Left lung (tissue), 4 donors: ENCODE measurements at regions not wholly inside any gene's neighbourhood (a gene's known extent, or its start where the extent isn't known, plus 50 kb on each side); places are given as distances from the start of the nearest gene placed in this dataset.

Experiments used
- ATAC-seq: fragments of 200-7000 bp; cut with Tn5 transposase; one replicate; pipeline ENCODE4 v1.9.1; 2020; ENCODE audit warnings: moderate library complexity
- DNase-seq, 4 donors: peaks; one replicate each; pipeline ENCODE4 v3.0.0-alpha.2; 2013 to 2020
- H3K27ac ChIP-seq, 2 donors: fragments of 200-600 bp; sonication (generic) in 1 of 2; one replicate each; pipeline versions ENCODE4 v1.5.0 to v1.8.0; 2020 to 2021
- H3K27me3 ChIP-seq, 2 donors: fragments of 200-600 bp; sonication (generic) in 1 of 2; one replicate each; pipeline versions ENCODE4 v1.5.0 to v1.8.0; 2020 to 2021
- H3K36me3 ChIP-seq, 2 donors: fragments of 200-600 bp; sonication (generic) in 1 of 2; one replicate each; pipeline versions ENCODE4 v1.5.0 to v1.8.0; 2020 to 2021
- H3K4me1 ChIP-seq, 2 donors: fragments of 200-600 bp; one replicate each; pipeline ENCODE4 v1.8.0; 2021
- H3K4me3 ChIP-seq, 2 donors: fragments of 200-600 bp; sonication (generic) in 1 of 2; one replicate each; pipeline versions ENCODE4 v1.5.0 to v1.8.0; 2020 to 2021; ENCODE audit warnings: mild to moderate bottlenecking in 1 of 2
- H3K9me3 ChIP-seq, 2 donors: fragments of 200-600 bp; sonication (generic) in 1 of 2; one replicate each; pipeline versions ENCODE4 v1.5.0 to v1.8.0; 2020 to 2021
- intact Hi-C, 2 donors: fragments of 100-400 bp; cut with DNase I; formaldehyde crosslinking; loops; one replicate each; pipeline versions ENCODE4 v1.11.2 to v1.14.2; 2022
- TF ChIP-seq, protein P1 (sequence below), 2 donors: fragments of 200-600 bp; sonication (generic) in 1 of 2; IDR thresholded peaks; one replicate each; pipeline versions ENCODE4 v1.5.0 to v1.8.0; 2021; ENCODE audit warnings: antibody characterized with exemption in 2 of 2
- donor health status: DM: no; HTN: yes; CAD: no.
- donor health status: DM: no; HTN: no; CAD: no.

DNA sequence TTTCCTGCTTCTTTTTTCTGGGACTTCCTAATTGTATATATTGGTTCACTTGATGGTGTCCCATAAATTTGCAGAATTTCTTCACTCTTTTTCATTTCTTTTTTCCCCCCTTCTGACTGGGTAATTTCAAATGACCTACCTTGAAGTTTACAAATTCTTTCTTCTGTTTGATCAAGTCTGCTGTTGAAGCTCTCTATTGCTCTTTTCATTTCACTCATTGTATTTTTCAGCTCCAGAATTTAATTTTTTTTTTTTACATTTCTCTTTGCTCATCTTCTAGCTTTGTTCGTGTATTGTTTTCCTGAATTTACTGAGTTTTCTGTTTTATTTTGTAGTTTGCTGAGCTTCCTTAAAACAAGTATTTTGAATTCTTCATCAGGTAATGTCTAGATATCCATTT lies 61.7 kb upstream of the SRD5A3 start:
- Histone ChIP-seq H3K36me3 (no peaks in the 10 kb centered on the region), H3K9me3 (peaks cover 0 to 41% of the 10 kb centered on the region in 2 donors), H3K4me1 (no peaks in the 10 kb centered on the region), H3K27ac (no peak overlapping the region), H3K27me3 (no peaks in the 10 kb centered on the region), H3K4me3 (no peak overlapping the region)
- DNase-seq, result no peak
- no peak for ATAC-seq
- TF ChIP-seq, protein P1, sequence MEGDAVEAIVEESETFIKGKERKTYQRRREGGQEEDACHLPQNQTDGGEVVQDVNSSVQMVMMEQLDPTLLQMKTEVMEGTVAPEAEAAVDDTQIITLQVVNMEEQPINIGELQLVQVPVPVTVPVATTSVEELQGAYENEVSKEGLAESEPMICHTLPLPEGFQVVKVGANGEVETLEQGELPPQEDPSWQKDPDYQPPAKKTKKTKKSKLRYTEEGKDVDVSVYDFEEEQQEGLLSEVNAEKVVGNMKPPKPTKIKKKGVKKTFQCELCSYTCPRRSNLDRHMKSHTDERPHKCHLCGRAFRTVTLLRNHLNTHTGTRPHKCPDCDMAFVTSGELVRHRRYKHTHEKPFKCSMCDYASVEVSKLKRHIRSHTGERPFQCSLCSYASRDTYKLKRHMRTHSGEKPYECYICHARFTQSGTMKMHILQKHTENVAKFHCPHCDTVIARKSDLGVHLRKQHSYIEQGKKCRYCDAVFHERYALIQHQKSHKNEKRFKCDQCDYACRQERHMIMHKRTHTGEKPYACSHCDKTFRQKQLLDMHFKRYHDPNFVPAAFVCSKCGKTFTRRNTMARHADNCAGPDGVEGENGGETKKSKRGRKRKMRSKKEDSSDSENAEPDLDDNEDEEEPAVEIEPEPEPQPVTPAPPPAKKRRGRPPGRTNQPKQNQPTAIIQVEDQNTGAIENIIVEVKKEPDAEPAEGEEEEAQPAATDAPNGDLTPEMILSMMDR (IDR thresholded peaks at IDR 0.05), result no peak
- intact Hi-C loops, result no loop called here

DNA sequence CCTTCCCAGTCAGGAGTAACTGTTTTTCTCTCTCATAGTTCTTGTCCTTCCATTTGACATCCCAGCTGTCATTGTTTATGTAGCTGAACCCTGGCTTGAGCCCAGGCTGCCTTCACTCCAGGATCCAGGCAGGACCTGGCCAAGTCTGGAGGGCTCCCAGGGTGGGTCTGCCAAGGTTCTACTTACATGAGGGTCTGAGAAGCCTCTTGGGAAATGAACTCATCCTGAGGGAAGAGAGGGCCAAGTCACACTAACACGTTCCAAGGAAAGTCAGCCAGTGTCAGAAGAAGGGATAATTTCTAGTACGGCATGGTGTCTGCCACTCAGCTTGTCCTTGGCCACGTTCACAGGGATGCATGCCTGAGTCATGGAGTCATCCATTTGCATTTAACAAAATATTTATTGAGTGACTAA lies 54.8 kb upstream of the SRD5A3 start:
- Histone ChIP-seq H3K27ac (no peak overlapping the region), H3K27me3 (no peaks in the 10 kb centered on the region), H3K4me1 (no peaks in the 10 kb centered on the region), H3K36me3 (no peaks in the 10 kb centered on the region), H3K4me3 (no peak overlapping the region), H3K9me3 (no peaks in the 10 kb centered on the region)
- TF ChIP-seq, protein P1 (IDR thresholded peaks at IDR 0.05), result no peak
- intact Hi-C loops, result no loop called here
- no peak for ATAC-seq
- no peak for DNase-seq

DNA sequence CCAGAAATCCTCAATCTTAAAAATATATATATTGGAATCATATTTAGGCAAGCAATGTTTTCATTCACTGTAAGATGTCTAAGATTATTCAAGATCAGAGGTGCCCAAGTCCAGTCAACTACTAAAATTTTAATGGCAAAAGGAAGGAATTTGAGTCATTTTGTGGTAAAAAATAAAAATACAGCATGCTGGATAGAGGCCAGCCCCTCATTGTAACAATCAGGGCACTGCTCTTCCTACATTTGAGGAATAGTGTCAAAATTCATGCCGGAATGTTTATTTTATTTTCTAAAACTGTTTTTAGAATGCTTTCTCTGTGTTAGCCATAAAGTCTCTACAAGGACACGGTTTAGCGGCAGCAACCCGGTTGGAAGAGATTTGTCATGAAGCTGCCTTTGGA lies 49.9 kb upstream of the SRD5A3 start:
- Histone ChIP-seq H3K27ac (no peak overlapping the region), H3K9me3 (no peaks in the 10 kb centered on the region), H3K36me3 (no peaks in the 10 kb centered on the region), H3K4me3 (no peak overlapping the region), H3K4me1 (no peaks in the 10 kb centered on the region), H3K27me3 (no peaks in the 10 kb centered on the region)
- TF ChIP-seq, protein P1 (IDR thresholded peaks at IDR 0.05), result no peak
- ATAC-seq (no peak), DNase-seq (no peak)
- intact Hi-C loops, result no loop called here
